ENCODE measurements at regions not wholly inside any gene's neighbourhood (a gene's known extent, or its start where the extent isn't known, plus 50 kb on each side); places are given as distances from the start of the nearest gene placed in this dataset.

DNA sequence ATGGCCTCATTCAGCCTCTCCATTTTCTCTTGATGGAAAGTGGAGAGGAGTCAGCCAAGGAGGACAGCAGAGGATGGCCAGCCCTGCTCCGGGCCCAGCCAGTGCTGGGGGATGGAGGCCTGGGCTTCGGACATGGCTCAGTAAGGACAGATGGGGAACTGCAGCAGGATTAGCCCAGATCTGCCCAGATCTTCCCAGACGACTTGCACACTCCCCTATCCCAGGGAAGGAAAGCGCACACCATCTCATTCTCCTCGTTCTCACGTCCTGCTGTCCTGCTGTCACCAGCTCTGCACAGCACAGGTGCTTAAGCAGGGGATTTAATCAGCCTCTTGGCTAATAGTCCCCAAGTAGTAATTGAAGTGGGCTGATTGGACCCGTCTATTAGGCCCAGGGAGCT, 100.2 kb upstream of the SDK2 start:
- H3K27ac ChIP-seq: no peak overlapping the region
- H3K27me3 ChIP-seq: peaks cover 0 to 12% (median 0%) of the 10 kb centered on the region in 9 donors
- no peaks in the 10 kb centered on the region for H3K9me3 ChIP-seq
- TF ChIP-seq, protein P1, sequence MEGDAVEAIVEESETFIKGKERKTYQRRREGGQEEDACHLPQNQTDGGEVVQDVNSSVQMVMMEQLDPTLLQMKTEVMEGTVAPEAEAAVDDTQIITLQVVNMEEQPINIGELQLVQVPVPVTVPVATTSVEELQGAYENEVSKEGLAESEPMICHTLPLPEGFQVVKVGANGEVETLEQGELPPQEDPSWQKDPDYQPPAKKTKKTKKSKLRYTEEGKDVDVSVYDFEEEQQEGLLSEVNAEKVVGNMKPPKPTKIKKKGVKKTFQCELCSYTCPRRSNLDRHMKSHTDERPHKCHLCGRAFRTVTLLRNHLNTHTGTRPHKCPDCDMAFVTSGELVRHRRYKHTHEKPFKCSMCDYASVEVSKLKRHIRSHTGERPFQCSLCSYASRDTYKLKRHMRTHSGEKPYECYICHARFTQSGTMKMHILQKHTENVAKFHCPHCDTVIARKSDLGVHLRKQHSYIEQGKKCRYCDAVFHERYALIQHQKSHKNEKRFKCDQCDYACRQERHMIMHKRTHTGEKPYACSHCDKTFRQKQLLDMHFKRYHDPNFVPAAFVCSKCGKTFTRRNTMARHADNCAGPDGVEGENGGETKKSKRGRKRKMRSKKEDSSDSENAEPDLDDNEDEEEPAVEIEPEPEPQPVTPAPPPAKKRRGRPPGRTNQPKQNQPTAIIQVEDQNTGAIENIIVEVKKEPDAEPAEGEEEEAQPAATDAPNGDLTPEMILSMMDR (IDR thresholded peaks at IDR 0.05): no peak
- TF ChIP-seq POLR2A (IDR thresholded peaks at IDR 0.05): no peak
- H3K36me3 ChIP-seq: no peaks in the 10 kb centered on the region
- WGBS, 4 donors: 65 to 90% (median 70%) methylated on average over 7 of the region's 7 CpGs
- H3K4me3 ChIP-seq: no peak overlapping the region
- no peak for DNase-seq
- no peak for ATAC-seq
- H3K4me1 ChIP-seq: peaks cover 0 to 22% (median 2%) of the 10 kb centered on the region in 12 donors
- intact Hi-C loops (cut with DNase I): no loop called here

DNA sequence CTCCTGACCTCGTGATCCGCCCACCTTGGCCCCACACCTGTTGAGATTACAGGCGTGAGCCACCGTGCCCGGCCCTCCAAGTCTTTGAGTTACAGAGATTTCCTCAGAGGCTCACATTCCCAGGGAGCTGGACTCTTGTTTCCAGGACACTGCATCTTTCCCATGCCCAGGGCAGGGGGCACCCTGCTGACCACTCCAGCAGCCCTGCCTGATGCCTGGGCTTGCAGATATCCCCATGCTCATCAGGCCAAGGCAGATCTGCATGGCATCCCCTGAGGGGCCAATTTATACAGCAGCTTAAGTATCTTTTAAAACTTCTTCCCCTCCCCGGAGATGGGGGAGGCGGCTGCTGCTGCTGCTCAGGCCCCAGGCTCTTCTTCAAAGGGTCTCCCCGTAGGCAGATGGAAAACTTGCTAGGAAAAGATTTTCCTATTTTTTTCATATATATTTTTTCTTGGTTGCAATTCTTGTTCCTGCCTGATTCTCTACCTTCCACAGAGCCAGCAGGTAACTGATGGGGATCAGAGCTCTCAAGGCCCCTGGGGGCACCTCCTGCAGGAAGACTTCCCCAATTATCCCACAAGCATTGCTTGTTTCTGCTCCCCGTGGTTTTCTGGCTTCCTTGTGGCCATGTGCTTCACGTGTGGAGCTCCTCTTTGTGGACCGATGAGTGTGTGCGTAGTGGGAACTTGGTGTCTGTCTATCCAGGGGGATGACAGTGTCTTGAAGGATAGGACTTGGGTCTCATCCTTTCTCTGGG, 102.2 kb upstream of the SDK2 start:
- intact Hi-C loops (cut with DNase I): no loop called here
- Histone ChIP-seq H3K4me1 (peaks cover 0 to 29% (median 7%) of the 10 kb centered on the region in 12 donors), H3K27me3 (peaks cover 0 to 12% (median 0%) of the 10 kb centered on the region in 9 donors), H3K4me3 (no peak overlapping the region), H3K27ac (no peak overlapping the region), H3K9me3 (no peaks in the 10 kb centered on the region), H3K36me3 (no peaks in the 10 kb centered on the region)
- no peak for ATAC-seq
- TF ChIP-seq, protein P1 (IDR thresholded peaks at IDR 0.05): no peak
- no peak for TF ChIP-seq POLR2A (IDR thresholded peaks at IDR 0.05)
- 78 to 82% (median 78%) methylated on average over 12 of the region's 12 CpGs for WGBS, 4 donors
- DNase-seq: no peak

DNA sequence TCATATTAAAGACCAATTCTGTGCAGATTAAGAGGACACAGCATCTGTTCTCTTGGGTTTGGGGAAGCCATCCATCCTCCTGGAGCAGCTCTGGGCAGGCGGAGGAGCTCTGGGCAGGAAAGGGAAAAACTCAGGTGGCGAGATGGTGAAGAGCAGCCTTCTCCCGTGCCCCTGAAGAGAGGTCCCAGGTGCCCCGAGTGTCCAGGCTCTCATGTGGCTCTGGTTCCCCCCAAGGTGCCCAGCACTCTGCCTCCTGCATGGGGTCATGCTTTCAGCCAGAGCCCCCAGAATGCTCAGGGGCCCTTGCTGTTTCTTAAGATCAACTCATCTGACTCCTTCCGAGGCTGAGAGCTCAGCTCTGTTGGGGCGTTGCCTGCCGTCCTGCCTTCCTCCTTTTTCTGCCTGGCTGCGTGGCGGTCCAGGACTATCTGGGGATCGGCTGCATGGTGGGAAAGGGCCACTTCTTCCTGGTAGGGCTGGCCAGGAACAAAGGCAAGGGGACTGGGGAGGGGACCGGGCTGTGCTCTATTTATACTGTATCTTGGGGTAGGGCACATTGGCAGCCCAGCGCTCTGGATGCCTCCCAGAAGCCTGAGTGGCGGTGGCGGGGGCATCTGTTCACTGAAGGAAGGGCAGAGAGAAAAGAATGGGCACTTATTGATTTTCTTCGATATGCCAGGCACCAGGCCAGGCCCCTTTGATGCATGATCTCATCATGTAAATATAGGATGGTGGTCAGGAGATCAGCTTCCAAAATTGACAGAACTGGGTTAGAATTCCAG, 103.2 kb upstream of the SDK2 start:
- intact Hi-C loops (cut with DNase I): no loop called here
- no peaks in the 10 kb centered on the region for H3K36me3 ChIP-seq
- H3K27me3 ChIP-seq: peaks cover 0 to 11% (median 0%) of the 10 kb centered on the region in 9 donors
- DNase-seq: peak in 4 of 5 donors; percentile 54 to 66 (median 58)
- no peaks in the 10 kb centered on the region for H3K9me3 ChIP-seq
- H3K4me1 ChIP-seq: peaks cover 0 to 29% (median 7%) of the 10 kb centered on the region in 12 donors
- 56 to 65% (median 59%) methylated on average over 12 to 15 of the region's 15 CpGs for WGBS, 4 donors
- peak overlapping the region in 3 of 12 donors; percentile 13 to 73 (median 33) for H3K27ac ChIP-seq
- no peak overlapping the region for H3K4me3 ChIP-seq
- peak; percentile 81 to 92 (median 90) for ATAC-seq
- TF ChIP-seq, protein P1 (IDR thresholded peaks at IDR 0.05): no peak
- no peak for TF ChIP-seq POLR2A (IDR thresholded peaks at IDR 0.05)

DNA sequence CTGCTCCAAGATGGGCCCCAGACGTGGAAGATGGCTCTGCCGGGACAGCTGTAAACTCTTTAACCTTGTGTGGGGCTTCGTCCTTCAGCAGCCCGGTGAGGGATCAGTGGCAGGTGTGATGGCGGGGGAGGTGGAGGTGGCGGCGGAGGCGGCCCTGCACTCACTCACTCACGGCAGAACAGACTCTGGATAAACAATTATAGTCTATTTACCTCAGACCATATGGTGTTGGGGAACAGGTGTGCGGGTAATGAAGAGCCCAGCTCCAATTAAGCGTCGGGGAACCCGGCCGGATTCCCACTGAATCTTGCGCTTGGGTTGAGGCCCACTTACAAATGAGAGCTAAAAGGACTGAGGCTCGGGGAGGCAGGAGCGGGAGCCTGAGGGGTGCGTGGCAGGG, 104.3 kb upstream of the SDK2 start:
- no peak overlapping the region for H3K27ac ChIP-seq
- no peaks in the 10 kb centered on the region for H3K36me3 ChIP-seq
- no peaks in the 10 kb centered on the region for H3K9me3 ChIP-seq
- no peak overlapping the region for H3K4me3 ChIP-seq
- intact Hi-C loops (cut with DNase I): no loop called here
- peaks cover 0 to 5% (median 0%) of the 10 kb centered on the region in 9 donors for H3K27me3 ChIP-seq
- H3K4me1 ChIP-seq: peaks cover 0 to 29% (median 5%) of the 10 kb centered on the region in 12 donors
- ATAC-seq (no peak), DNase-seq (no peak)
- TF ChIP-seq POLR2A (IDR thresholded peaks at IDR 0.05): no peak
- TF ChIP-seq, protein P1 (IDR thresholded peaks at IDR 0.05): no peak
- WGBS, 4 donors: 85 to 92% (median 88%) methylated on average over 17 to 18 of the region's 18 CpGs
